H9 (cell line): ENCODE measurements at regions not wholly inside any gene's neighbourhood (a gene's known extent, or its start where the extent isn't known, plus 50 kb on each side); places are given as distances from the start of the nearest gene placed in this dataset.

ENCODE experiments used
- DNase-seq: peaks from one replicate; pipeline ENCODE4 v3.0.0-alpha.2; 2017
- H2AFZ ChIP-seq: one replicate; pipeline ENCODE4 v1.6.1; 2013; ENCODE audit warnings: mild to moderate bottlenecking, low read length, control low read depth, moderate library complexity
- H2AK5ac ChIP-seq: 2 replicates; pipeline ENCODE4 v1.6.1; 2013; ENCODE audit warnings: low read length, control low read depth, mixed read lengths; ENCODE audit not compliant: insufficient read length
- H2BK120ac ChIP-seq: one replicate; pipeline ENCODE4 v1.6.1; 2013; ENCODE audit warnings: low read depth, mild to moderate bottlenecking, low read length, control low read depth, inconsistent platforms; ENCODE audit not compliant: poor library complexity, severe bottlenecking
- H2BK12ac ChIP-seq: 2 replicates; pipeline ENCODE4 v1.6.1; 2013; ENCODE audit warnings: low read length, control low read depth, mixed read lengths, low read depth; ENCODE audit not compliant: insufficient read length
- H2BK15ac ChIP-seq: 2 replicates; pipeline ENCODE4 v1.6.1; 2013; ENCODE audit warnings: low read depth, low read length, control low read depth
- H2BK20ac ChIP-seq: one replicate; pipeline ENCODE4 v1.6.1; 2013; ENCODE audit warnings: low read depth, mild to moderate bottlenecking, low read length, control low read depth, inconsistent platforms; ENCODE audit not compliant: poor library complexity, severe bottlenecking
- H2BK5ac ChIP-seq: 2 replicates; pipeline ENCODE4 v1.6.1; 2013; ENCODE audit warnings: low read length, control low read depth, mixed read lengths; ENCODE audit not compliant: insufficient read length
- H3K14ac ChIP-seq: 2 replicates; pipeline ENCODE4 v1.6.1; 2013; ENCODE audit warnings: low read length, control low read depth; ENCODE audit not compliant: insufficient read depth
- H3K18ac ChIP-seq: 2 replicates; pipeline ENCODE4 v1.6.1; 2013; ENCODE audit warnings: low read depth, mild to moderate bottlenecking, mixed read lengths, low read length, control low read depth; ENCODE audit not compliant: insufficient read length
- H3K23ac ChIP-seq: 2 replicates; pipeline ENCODE4 v1.6.1; 2013; ENCODE audit warnings: low read length, control low read depth, mixed read lengths, low read depth; ENCODE audit not compliant: insufficient read length
- H3K23me2 ChIP-seq: 2 replicates; pipeline ENCODE4 v1.6.1; 2013; ENCODE audit warnings: low read depth, mild to moderate bottlenecking, mixed read lengths, low read length, control low read depth; ENCODE audit not compliant: insufficient read length, poor library complexity, severe bottlenecking
- H3K27ac ChIP-seq: 2 replicates; pipeline ENCODE4 v1.5.1; 2013; ENCODE audit warnings: low read length, control low read depth, mixed read lengths, low read depth; ENCODE audit not compliant: insufficient read length
- H3K27me3 ChIP-seq: 2 replicates; pipeline ENCODE4 v1.6.1; 2013; ENCODE audit warnings: low read length, control low read depth, inconsistent platforms; ENCODE audit not compliant: insufficient read depth
- H3K4ac ChIP-seq: 2 replicates; pipeline ENCODE4 v1.6.1; 2013; ENCODE audit warnings: low read depth, mild to moderate bottlenecking, control low read depth, inconsistent platforms, low read length, moderate library complexity
- H3K4me1 ChIP-seq: 2 replicates; pipeline ENCODE4 v1.6.1; 2013; ENCODE audit warnings: low read length, control low read depth, inconsistent platforms; ENCODE audit not compliant: insufficient read depth
- H3K4me2 ChIP-seq: 2 replicates; pipeline ENCODE4 v1.6.1; 2013; ENCODE audit warnings: low read length, control low read depth, mixed read lengths; ENCODE audit not compliant: insufficient read length, insufficient read depth
- H3K56ac ChIP-seq: 2 replicates; pipeline ENCODE4 v1.6.1; 2013; ENCODE audit warnings: low read depth, mild to moderate bottlenecking, mixed read lengths, low read length, control low read depth; ENCODE audit not compliant: insufficient read length
- H3K79me1 ChIP-seq: 2 replicates; pipeline ENCODE4 v1.6.1; 2013; ENCODE audit warnings: low read depth, mild to moderate bottlenecking, moderate library complexity, low read length, control low read depth, inconsistent platforms; ENCODE audit not compliant: insufficient read depth, poor library complexity, severe bottlenecking
- H3K79me2 ChIP-seq: 2 replicates; pipeline ENCODE4 v1.6.1; 2013; ENCODE audit warnings: low read length, control low read depth, inconsistent platforms; ENCODE audit not compliant: insufficient read depth
- H3K9ac ChIP-seq: 2 replicates; pipeline ENCODE4 v1.6.1; 2013; ENCODE audit warnings: low read length, control low read depth, mixed read lengths; ENCODE audit not compliant: insufficient read length; ENCODE audit errors: extremely low read depth
- H3K9me3 ChIP-seq: one replicate; pipeline ENCODE4 v1.6.1; 2013; ENCODE audit warnings: low read depth, low read length, inconsistent platforms; ENCODE audit not compliant: control insufficient read depth
- H3T11ph ChIP-seq: one replicate; pipeline ENCODE4 v1.6.1; 2013; ENCODE audit warnings: mild to moderate bottlenecking, low read length, control low read depth, inconsistent platforms
- H4K20me1 ChIP-seq: one replicate; pipeline ENCODE4 v1.6.1; 2013; ENCODE audit not compliant: control insufficient read depth, insufficient read length, insufficient read depth
- H4K5ac ChIP-seq: 2 replicates; pipeline ENCODE4 v1.6.1; 2013; ENCODE audit warnings: low read depth, mild to moderate bottlenecking, mixed read lengths, low read length, control low read depth; ENCODE audit not compliant: insufficient read length
- H4K8ac ChIP-seq: replicated peaks from 2 replicates; pipeline ENCODE4 v1.6.1; 2013; ENCODE audit warnings: low read length, control low read depth, mixed read lengths, low read depth; ENCODE audit not compliant: insufficient read length
- H4K91ac ChIP-seq: 2 replicates; pipeline ENCODE4 v1.6.1; 2013; ENCODE audit warnings: low read depth, mild to moderate bottlenecking, moderate library complexity, mixed read lengths, low read length, control low read depth; ENCODE audit not compliant: insufficient read length
- H3K27ac Mint-ChIP-seq, 3 experiments: 2 replicates in 2 of 3; 3 replicates in 1 of 3; pipeline ENCODE4 v1.8.0; 2020 to 2021; ENCODE audit warnings: mixed read lengths in 3 of 3, mild to moderate bottlenecking in 1 of 3, moderate library complexity in 1 of 3
- H3K27me3 Mint-ChIP-seq: 2 replicates; pipeline ENCODE4 v1.8.0; 2021; ENCODE audit warnings: low read depth, mild to moderate bottlenecking, moderate library complexity, mixed read lengths
- H3K36me3 Mint-ChIP-seq, 3 experiments: 2 replicates in 2 of 3; 3 replicates in 1 of 3; pipeline ENCODE4 v1.8.0; 2020 to 2021; ENCODE audit warnings: low read depth in 3 of 3, mixed read lengths in 3 of 3; ENCODE audit not compliant: insufficient read depth in 1 of 3
- H3K4me1 Mint-ChIP-seq, 2 experiments: 2 replicates each; pipeline ENCODE4 v1.8.0; 2020; ENCODE audit warnings: mixed read lengths in 2 of 2
- H3K4me3 Mint-ChIP-seq, 2 experiments: 2 replicates in 1 of 2; 3 replicates in 1 of 2; pipeline ENCODE4 v1.8.0; 2020 to 2021; ENCODE audit warnings: mild to moderate bottlenecking in 2 of 2, mixed read lengths in 2 of 2, moderate library complexity in 1 of 2
- H3K9me3 Mint-ChIP-seq, 2 experiments: 2 replicates in 1 of 2; 3 replicates in 1 of 2; pipeline ENCODE4 v1.8.0; 2020; ENCODE audit warnings: mild to moderate bottlenecking in 2 of 2, mixed read lengths in 2 of 2, moderate library complexity in 1 of 2
- WGBS: extraction: QIAGEN DNeasy Blood & Tissue Kit; methylation state at CpG from one replicate; pipeline ENCODE4 v1.1.7; 2013; ENCODE audit warnings: missing lambda C conversion rate, low lambda C conversion rate, mixed read lengths; ENCODE audit not compliant: insufficient read length; ENCODE audit errors: extremely low coverage; 5-methylcytosine and 5-hydroxymethylcytosine counted together
- TF ChIP-seq, protein P1 (sequence below): fragments of 200-600 bp; sonication (generic); conservative IDR thresholded peaks from 3 replicates; pipeline ENCODE4 v1.8.0; 2021; ENCODE audit warnings: antibody characterized with exemption, mild to moderate bottlenecking

DNA sequence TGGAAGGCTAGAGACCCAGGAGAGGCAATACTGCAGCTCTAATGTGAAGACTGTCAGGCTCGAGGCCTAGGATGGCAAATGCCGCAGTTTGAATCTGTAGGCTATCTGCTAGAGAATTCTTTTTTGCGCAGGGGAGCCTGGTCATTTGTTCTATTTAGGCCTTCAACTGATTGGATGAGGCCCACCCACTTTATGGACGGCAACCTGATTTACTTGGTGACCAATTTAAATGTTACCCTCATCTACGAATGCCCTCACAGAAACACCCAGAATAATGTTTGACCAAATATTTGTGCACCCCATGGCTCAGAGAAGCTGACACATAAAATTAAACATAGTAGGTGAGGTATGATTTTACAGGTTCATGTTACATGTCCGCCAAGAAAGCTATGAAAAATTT lies 300.7 kb upstream of the GRM7 start:
- Mint-ChIP-seq H3K36me3 (no peaks in the 10 kb centered on the region; a peak in 2 of 7 replicates), H3K27ac (no peak overlapping the region), H3K9me3 (no peaks in the 10 kb centered on the region; a peak in 1 of 5 replicates), H3K4me1 (peaks cover 0 to 3% of the 10 kb centered on the region in 2 experiments; a peak in 1 of 4 replicates), H3K27me3 (no peaks in the 10 kb centered on the region), H3K4me3 (no peak overlapping the region)
- WGBS, result no CpG with 5 or more reads among the region's 6 CpGs
- Histone ChIP-seq H2BK20ac (no peak overlapping the region), H3K27me3 (no peaks in the 10 kb centered on the region), H4K91ac (no peak overlapping the region), H2BK5ac (no peak overlapping the region), H3K4me1 (no peaks in the 10 kb centered on the region), H3K4ac (no peak overlapping the region), H3K56ac (no peak overlapping the region), H2BK15ac (no peak overlapping the region), H2BK120ac (no peak overlapping the region), H2BK12ac (no peak overlapping the region), H4K5ac (no peak overlapping the region), H3T11ph (no peak overlapping the region), H2AK5ac (no peak overlapping the region), H4K20me1 (no peaks in the 10 kb centered on the region), H4K8ac (no peak overlapping the region), H3K4me2 (no peak overlapping the region), H3K23ac (no peak overlapping the region), H3K18ac (no peak overlapping the region), H2AFZ (no peak overlapping the region), H3K27ac (no peak overlapping the region), H3K9me3 (no peaks in the 10 kb centered on the region), H3K79me1 (no peaks in the 10 kb centered on the region), H3K79me2 (no peaks in the 10 kb centered on the region), H3K9ac (no peak overlapping the region), H3K14ac (no peak overlapping the region), H3K23me2 (no peaks in the 10 kb centered on the region)
- TF ChIP-seq, protein P1, sequence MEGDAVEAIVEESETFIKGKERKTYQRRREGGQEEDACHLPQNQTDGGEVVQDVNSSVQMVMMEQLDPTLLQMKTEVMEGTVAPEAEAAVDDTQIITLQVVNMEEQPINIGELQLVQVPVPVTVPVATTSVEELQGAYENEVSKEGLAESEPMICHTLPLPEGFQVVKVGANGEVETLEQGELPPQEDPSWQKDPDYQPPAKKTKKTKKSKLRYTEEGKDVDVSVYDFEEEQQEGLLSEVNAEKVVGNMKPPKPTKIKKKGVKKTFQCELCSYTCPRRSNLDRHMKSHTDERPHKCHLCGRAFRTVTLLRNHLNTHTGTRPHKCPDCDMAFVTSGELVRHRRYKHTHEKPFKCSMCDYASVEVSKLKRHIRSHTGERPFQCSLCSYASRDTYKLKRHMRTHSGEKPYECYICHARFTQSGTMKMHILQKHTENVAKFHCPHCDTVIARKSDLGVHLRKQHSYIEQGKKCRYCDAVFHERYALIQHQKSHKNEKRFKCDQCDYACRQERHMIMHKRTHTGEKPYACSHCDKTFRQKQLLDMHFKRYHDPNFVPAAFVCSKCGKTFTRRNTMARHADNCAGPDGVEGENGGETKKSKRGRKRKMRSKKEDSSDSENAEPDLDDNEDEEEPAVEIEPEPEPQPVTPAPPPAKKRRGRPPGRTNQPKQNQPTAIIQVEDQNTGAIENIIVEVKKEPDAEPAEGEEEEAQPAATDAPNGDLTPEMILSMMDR, result no peak
- DNase-seq, result no peak
